Vagina (tissue), 2 donors: ENCODE measurements at regions not wholly inside any gene's neighbourhood (a gene's known extent, or its start where the extent isn't known, plus 50 kb on each side); places are given as distances from the start of the nearest gene placed in this dataset.

ENCODE experiments used
- CTCF ChIP-seq, 3 experiments: fragments of 450-650 bp in 2 of 3; fragments of 200-600 bp in 1 of 3; sonication (generic) in 1 of 3; IDR thresholded peaks; one replicate each; pipeline ENCODE4 v1.5.1; 2017 to 2019; ENCODE audit warnings: antibody characterized with exemption in 3 of 3, mild to moderate bottlenecking in 2 of 3, moderate library complexity in 2 of 3
- POLR2A ChIP-seq, 2 donors: fragments of 450-650 bp; IDR thresholded peaks; one replicate each; pipeline ENCODE4 v1.6.1; 2017; ENCODE audit warnings: antibody characterized with exemption in 2 of 2, mild to moderate bottlenecking in 2 of 2, moderate library complexity in 2 of 2
- POLR2AphosphoS5 ChIP-seq, 2 donors: sonication (generic); formaldehyde crosslinking; IDR thresholded peaks; one replicate each; pipeline ENCODE4 v1.9.0; 2017; ENCODE audit warnings: antibody characterized with exemption in 2 of 2, mild to moderate bottlenecking in 2 of 2, low read depth in 1 of 2; ENCODE audit not compliant: insufficient read depth in 1 of 2

GRCh38 chr18:67385455-67385854, 131.1 kb downstream of the DSEL start:
- TF ChIP-seq POLR2A (IDR thresholded peaks at IDR 0.05) (no peak), POLR2AphosphoS5 (IDR thresholded peaks at IDR 0.05; ENCODE audit: insufficient read depth in 1 of 2, low read depth in 1 of 2) (no peak), CTCF (IDR thresholded peaks at IDR 0.05) (no peak)
